BLaER1 treated with 17β-estradiol and CSF1 and Interleukin-3, amounts not matched to agents 10 nM and 100 nM (cell line): ENCODE measurements at regions not wholly inside any gene's neighbourhood (a gene's known extent, or its start where the extent isn't known, plus 50 kb on each side); places are given as distances from the start of the nearest gene placed in this dataset.

Experiments
- H3K27ac ChIP-seq, 11 experiments: shearing (Covaris generic); formaldehyde crosslinking; 2 replicates each; pipeline ENCODE4 v1.8.1; 2022
- H3K27me3 ChIP-seq, 11 experiments: shearing (Covaris generic); formaldehyde crosslinking; 2 replicates each; pipeline ENCODE4 v1.8.1; 2022
- H3K36me3 ChIP-seq, 11 experiments: shearing (Covaris generic); formaldehyde crosslinking; 2 replicates each; pipeline ENCODE4 v1.8.1; 2022
- H3K4me1 ChIP-seq, 10 experiments: shearing (Covaris generic); formaldehyde crosslinking; 2 replicates each; pipeline ENCODE4 v1.8.1; 2022
- H3K4me2 ChIP-seq, 11 experiments: shearing (Covaris generic); formaldehyde crosslinking; 2 replicates each; pipeline ENCODE4 v1.8.1; 2022
- H3K4me3 ChIP-seq, 10 experiments: shearing (Covaris generic); formaldehyde crosslinking; 2 replicates each; pipeline ENCODE4 v1.8.1; 2022
- H3K9ac ChIP-seq, 11 experiments: shearing (Covaris generic); formaldehyde crosslinking; 2 replicates each; pipeline ENCODE4 v1.8.1; 2022
- H3K9me3 ChIP-seq, 11 experiments: shearing (Covaris generic); formaldehyde crosslinking; replicated peaks in 1 of 11; 2 replicates each; pipeline ENCODE4 v1.8.1; 2022
- H4K20me1 ChIP-seq, 11 experiments: shearing (Covaris generic); formaldehyde crosslinking; 2 replicates each; pipeline ENCODE4 v1.8.1; 2022
- Cebpa-rat ChIP-seq, 11 experiments: shearing (Covaris generic); IDR thresholded peaks; 2 replicates each; pipeline ENCODE4 v1.8.1; 2022

GRCh38 chrX:85627363-85627762, 247.9 kb upstream of the POF1B start:
- H4K20me1 ChIP-seq, result no peaks in the 10 kb centered on the region; a peak in 3 of 22 replicates
- no peak for TF ChIP-seq Cebpa-rat (IDR thresholded peaks at IDR 0.05)
- H3K27me3 ChIP-seq, result peaks cover 20 to 72% (median 65%) of the 10 kb centered on the region in 11 experiments
- H3K9me3 ChIP-seq, result peaks cover 0 to 15% (median 5%) of the 10 kb centered on the region in 11 experiments; a peak in 7 of 22 replicates
- no peaks in the 10 kb centered on the region for H3K36me3 ChIP-seq
- H3K4me1 ChIP-seq, result no peaks in the 10 kb centered on the region
- H3K4me2 ChIP-seq, result no peak overlapping the region
- H3K9ac ChIP-seq, result no peak overlapping the region
- no peak overlapping the region for H3K27ac ChIP-seq
- H3K4me3 ChIP-seq, result no peak overlapping the region

- no peaks in the 10 kb centered on the region for H3K36me3 ChIP-seq
- TF ChIP-seq Cebpa-rat (IDR thresholded peaks at IDR 0.05), result no peak
- H4K20me1 ChIP-seq, result no peaks in the 10 kb centered on the region
- peaks cover 11 to 71% (median 62%) of the 10 kb centered on the region in 11 experiments; a peak in 21 of 22 replicates for H3K27me3 ChIP-seq
- no peak overlapping the region for H3K4me3 ChIP-seq
- no peak overlapping the region for H3K9ac ChIP-seq
- no peak overlapping the region for H3K27ac ChIP-seq
- 0 out of 22 replicates have a peak, but pooled peaks cover 0 to under 1% (median 0%) of the 10 kb centered on the region in 11 experiments for H3K9me3 ChIP-seq
- no peaks in the 10 kb centered on the region for H3K4me1 ChIP-seq
- H3K4me2 ChIP-seq, result no peak overlapping the region
Measured at GRCh38 chrX:85622635-85623034, 243.2 kb upstream of the POF1B start.

DNA sequence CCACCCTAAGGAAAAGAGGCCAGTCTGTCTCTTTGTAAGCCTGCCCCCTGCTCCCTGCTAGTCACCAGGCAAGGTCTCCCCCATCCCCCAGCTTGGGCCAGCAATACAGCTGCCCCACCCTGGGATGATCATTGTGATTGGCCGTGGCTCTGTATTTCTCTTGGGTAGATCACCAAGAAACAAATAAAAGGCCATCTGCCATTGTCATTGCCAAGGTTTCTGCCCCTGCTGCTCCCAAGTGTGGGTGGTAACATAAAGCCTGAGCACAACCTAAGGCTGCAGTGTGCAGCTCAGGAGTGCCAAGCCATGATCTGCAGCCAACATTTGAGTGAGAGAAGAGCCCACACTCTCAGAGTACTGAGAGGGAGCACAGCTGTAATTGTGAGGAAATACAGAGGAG, 241.0 kb upstream of the POF1B start:
- no peaks in the 10 kb centered on the region for H3K4me1 ChIP-seq
- H3K4me2 ChIP-seq, result no peak overlapping the region
- no peak overlapping the region for H3K4me3 ChIP-seq
- H3K36me3 ChIP-seq, result no peaks in the 10 kb centered on the region
- TF ChIP-seq Cebpa-rat (IDR thresholded peaks at IDR 0.05), result no peak
- H3K9me3 ChIP-seq, result no peaks in the 10 kb centered on the region
- no peaks in the 10 kb centered on the region for H4K20me1 ChIP-seq
- no peak overlapping the region for H3K9ac ChIP-seq
- peaks cover 11 to 78% (median 70%) of the 10 kb centered on the region in 11 experiments; a peak in 21 of 22 replicates for H3K27me3 ChIP-seq
- H3K27ac ChIP-seq, result no peak overlapping the region

- H3K27ac ChIP-seq, result no peak overlapping the region
- H3K9me3 ChIP-seq, result no peaks in the 10 kb centered on the region
- no peaks in the 10 kb centered on the region for H3K36me3 ChIP-seq
- H3K9ac ChIP-seq, result no peak overlapping the region
- peaks cover 11 to 80% (median 73%) of the 10 kb centered on the region in 11 experiments; a peak in 21 of 22 replicates for H3K27me3 ChIP-seq
- no peaks in the 10 kb centered on the region for H4K20me1 ChIP-seq
- H3K4me1 ChIP-seq, result no peaks in the 10 kb centered on the region
- H3K4me3 ChIP-seq, result no peak overlapping the region
- H3K4me2 ChIP-seq, result no peak overlapping the region
- TF ChIP-seq Cebpa-rat (IDR thresholded peaks at IDR 0.05), result no peak
Measured at GRCh38 chrX:85619962-85620361, 240.5 kb upstream of the POF1B start.

- H3K9me3 ChIP-seq, result no peaks in the 10 kb centered on the region
- no peak overlapping the region for H3K9ac ChIP-seq
- TF ChIP-seq Cebpa-rat (IDR thresholded peaks at IDR 0.05), result no peak
- H3K4me2 ChIP-seq, result no peak overlapping the region
- no peak overlapping the region for H3K4me3 ChIP-seq
- H3K27me3 ChIP-seq, result peaks cover 6 to 74% (median 42%) of the 10 kb centered on the region in 11 experiments; a peak in 19 of 22 replicates
- no peaks in the 10 kb centered on the region for H3K4me1 ChIP-seq
- no peaks in the 10 kb centered on the region for H4K20me1 ChIP-seq
- H3K36me3 ChIP-seq, result no peaks in the 10 kb centered on the region
- no peak overlapping the region for H3K27ac ChIP-seq
Measured at GRCh38 chrX:85611926-85612325, 232.5 kb upstream of the POF1B start.

- no peak overlapping the region for H3K9ac ChIP-seq
- H3K4me3 ChIP-seq, result no peak overlapping the region
- no peak overlapping the region for H3K27ac ChIP-seq
- no peaks in the 10 kb centered on the region; a peak in 1 of 22 replicates for H4K20me1 ChIP-seq
- peaks cover 0 to 14% (median 11%) of the 10 kb centered on the region in 10 experiments; a peak in 11 of 20 replicates for H3K4me1 ChIP-seq
- TF ChIP-seq Cebpa-rat (IDR thresholded peaks at IDR 0.05), result no peak
- H3K4me2 ChIP-seq, result peak overlapping the region in 8 of 11 experiments; percentile 16 to 61 (median 47); a peak in 16 of 22 replicates
- H3K36me3 ChIP-seq, result no peaks in the 10 kb centered on the region
- H3K9me3 ChIP-seq, result peaks cover 0 to 19% (median 4%) of the 10 kb centered on the region in 11 experiments; a peak in 5 of 22 replicates
- peaks cover 38 to 79% (median 76%) of the 10 kb centered on the region in 11 experiments for H3K27me3 ChIP-seq
Measured at GRCh38 chrX:85592980-85593379, 213.5 kb upstream of the POF1B start.

GRCh38 chrX:85591536-85591935, 212.1 kb upstream of the POF1B start:
- Histone ChIP-seq H3K9ac (no peak overlapping the region), H3K36me3 (no peaks in the 10 kb centered on the region), H3K27me3 (peaks cover 38 to 66% (median 62%) of the 10 kb centered on the region in 11 experiments), H3K9me3 (peaks cover 0 to 21% (median 4%) of the 10 kb centered on the region in 11 experiments; a peak in 4 of 22 replicates), H3K27ac (no peak overlapping the region), H3K4me3 (no peak overlapping the region), H3K4me1 (peaks cover 0 to 14% (median 11%) of the 10 kb centered on the region in 10 experiments; a peak in 11 of 20 replicates), H4K20me1 (no peaks in the 10 kb centered on the region; a peak in 1 of 22 replicates), H3K4me2 (no peak overlapping the region)
- TF ChIP-seq Cebpa-rat (IDR thresholded peaks at IDR 0.05), result no peak

DNA sequence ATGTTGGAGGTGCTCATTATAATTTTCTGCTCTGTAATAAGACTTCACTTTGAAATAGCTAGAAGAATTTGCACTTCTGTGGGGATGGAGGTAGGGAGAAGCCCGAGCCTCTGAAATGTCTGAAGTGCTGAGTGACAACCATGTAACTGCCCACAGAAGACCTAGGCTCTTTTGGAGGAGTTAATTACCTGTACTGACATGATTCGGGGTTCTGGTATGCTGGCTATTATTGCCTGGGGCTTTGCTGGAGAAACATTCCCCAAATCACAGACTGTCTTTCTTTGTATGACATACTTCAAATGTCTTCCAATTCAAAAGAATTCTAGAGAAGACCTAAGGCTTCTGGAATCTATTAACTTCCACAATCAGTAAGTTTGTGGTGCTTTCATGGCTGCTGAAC, 211.2 kb upstream of the POF1B start:
- H3K36me3 ChIP-seq, result no peaks in the 10 kb centered on the region
- no peak overlapping the region for H3K4me3 ChIP-seq
- H3K27ac ChIP-seq, result no peak overlapping the region
- H3K9me3 ChIP-seq, result peaks cover 0 to 22% (median 4%) of the 10 kb centered on the region in 11 experiments; a peak in 4 of 22 replicates
- no peak overlapping the region for H3K4me2 ChIP-seq
- no peak overlapping the region for H3K9ac ChIP-seq
- peaks cover 0 to 14% (median 11%) of the 10 kb centered on the region in 10 experiments; a peak in 11 of 20 replicates for H3K4me1 ChIP-seq
- TF ChIP-seq Cebpa-rat (IDR thresholded peaks at IDR 0.05), result no peak
- H3K27me3 ChIP-seq, result peaks cover 38 to 65% (median 54%) of the 10 kb centered on the region in 11 experiments
- no peaks in the 10 kb centered on the region; a peak in 1 of 22 replicates for H4K20me1 ChIP-seq

GRCh38 chrX:85573801-85574200, 194.3 kb upstream of the POF1B start:
- no peak for TF ChIP-seq Cebpa-rat (IDR thresholded peaks at IDR 0.05)
- Histone ChIP-seq H3K27me3 (peaks cover 73 to 95% (median 87%) of the 10 kb centered on the region in 11 experiments; a peak in 21 of 22 replicates), H3K4me1 (no peaks in the 10 kb centered on the region), H3K4me3 (no peak overlapping the region), H3K27ac (no peak overlapping the region), H3K4me2 (no peak overlapping the region), H3K9me3 (no peaks in the 10 kb centered on the region), H4K20me1 (no peaks in the 10 kb centered on the region), H3K9ac (no peak overlapping the region), H3K36me3 (no peaks in the 10 kb centered on the region)

- Histone ChIP-seq H3K36me3 (no peaks in the 10 kb centered on the region), H3K9me3 (no peaks in the 10 kb centered on the region), H3K27ac (no peak overlapping the region), H3K4me3 (no peak overlapping the region), H3K4me2 (no peak overlapping the region), H3K9ac (no peak overlapping the region), H4K20me1 (no peaks in the 10 kb centered on the region), H3K27me3 (peaks cover 77 to 100% (median 99%) of the 10 kb centered on the region in 11 experiments; a peak in 21 of 22 replicates), H3K4me1 (no peaks in the 10 kb centered on the region)
- TF ChIP-seq Cebpa-rat (IDR thresholded peaks at IDR 0.05), result no peak
Measured at GRCh38 chrX:85570496-85570895, 191.0 kb upstream of the POF1B start.
